H9 (cell line): ENCODE measurements at regions not wholly inside any gene's neighbourhood (a gene's known extent, or its start where the extent isn't known, plus 50 kb on each side); places are given as distances from the start of the nearest gene placed in this dataset.

Source experiments
- DNase-seq: peaks from one replicate; pipeline ENCODE4 v3.0.0-alpha.2; 2017
- H2AFZ ChIP-seq: one replicate; pipeline ENCODE4 v1.6.1; 2013; ENCODE audit warnings: mild to moderate bottlenecking, low read length, control low read depth, moderate library complexity
- H2AK5ac ChIP-seq: 2 replicates; pipeline ENCODE4 v1.6.1; 2013; ENCODE audit warnings: low read length, control low read depth, mixed read lengths; ENCODE audit not compliant: insufficient read length
- H2BK120ac ChIP-seq: one replicate; pipeline ENCODE4 v1.6.1; 2013; ENCODE audit warnings: low read depth, mild to moderate bottlenecking, low read length, control low read depth, inconsistent platforms; ENCODE audit not compliant: poor library complexity, severe bottlenecking
- H2BK12ac ChIP-seq: 2 replicates; pipeline ENCODE4 v1.6.1; 2013; ENCODE audit warnings: low read length, control low read depth, mixed read lengths, low read depth; ENCODE audit not compliant: insufficient read length
- H2BK15ac ChIP-seq: 2 replicates; pipeline ENCODE4 v1.6.1; 2013; ENCODE audit warnings: low read depth, low read length, control low read depth
- H2BK20ac ChIP-seq: one replicate; pipeline ENCODE4 v1.6.1; 2013; ENCODE audit warnings: low read depth, mild to moderate bottlenecking, low read length, control low read depth, inconsistent platforms; ENCODE audit not compliant: poor library complexity, severe bottlenecking
- H2BK5ac ChIP-seq: 2 replicates; pipeline ENCODE4 v1.6.1; 2013; ENCODE audit warnings: low read length, control low read depth, mixed read lengths; ENCODE audit not compliant: insufficient read length
- H3K14ac ChIP-seq: 2 replicates; pipeline ENCODE4 v1.6.1; 2013; ENCODE audit warnings: low read length, control low read depth; ENCODE audit not compliant: insufficient read depth
- H3K18ac ChIP-seq: 2 replicates; pipeline ENCODE4 v1.6.1; 2013; ENCODE audit warnings: low read depth, mild to moderate bottlenecking, mixed read lengths, low read length, control low read depth; ENCODE audit not compliant: insufficient read length
- H3K23ac ChIP-seq: 2 replicates; pipeline ENCODE4 v1.6.1; 2013; ENCODE audit warnings: low read length, control low read depth, mixed read lengths, low read depth; ENCODE audit not compliant: insufficient read length
- H3K23me2 ChIP-seq: 2 replicates; pipeline ENCODE4 v1.6.1; 2013; ENCODE audit warnings: low read depth, mild to moderate bottlenecking, mixed read lengths, low read length, control low read depth; ENCODE audit not compliant: insufficient read length, poor library complexity, severe bottlenecking
- H3K27ac ChIP-seq: 2 replicates; pipeline ENCODE4 v1.5.1; 2013; ENCODE audit warnings: low read length, control low read depth, mixed read lengths, low read depth; ENCODE audit not compliant: insufficient read length
- H3K27me3 ChIP-seq: 2 replicates; pipeline ENCODE4 v1.6.1; 2013; ENCODE audit warnings: low read length, control low read depth, inconsistent platforms; ENCODE audit not compliant: insufficient read depth
- H3K4ac ChIP-seq: 2 replicates; pipeline ENCODE4 v1.6.1; 2013; ENCODE audit warnings: low read depth, mild to moderate bottlenecking, control low read depth, inconsistent platforms, low read length, moderate library complexity
- H3K4me1 ChIP-seq: 2 replicates; pipeline ENCODE4 v1.6.1; 2013; ENCODE audit warnings: low read length, control low read depth, inconsistent platforms; ENCODE audit not compliant: insufficient read depth
- H3K4me2 ChIP-seq: 2 replicates; pipeline ENCODE4 v1.6.1; 2013; ENCODE audit warnings: low read length, control low read depth, mixed read lengths; ENCODE audit not compliant: insufficient read length, insufficient read depth
- H3K56ac ChIP-seq: 2 replicates; pipeline ENCODE4 v1.6.1; 2013; ENCODE audit warnings: low read depth, mild to moderate bottlenecking, mixed read lengths, low read length, control low read depth; ENCODE audit not compliant: insufficient read length
- H3K79me1 ChIP-seq: 2 replicates; pipeline ENCODE4 v1.6.1; 2013; ENCODE audit warnings: low read depth, mild to moderate bottlenecking, moderate library complexity, low read length, control low read depth, inconsistent platforms; ENCODE audit not compliant: insufficient read depth, poor library complexity, severe bottlenecking
- H3K79me2 ChIP-seq: 2 replicates; pipeline ENCODE4 v1.6.1; 2013; ENCODE audit warnings: low read length, control low read depth, inconsistent platforms; ENCODE audit not compliant: insufficient read depth
- H3K9ac ChIP-seq: 2 replicates; pipeline ENCODE4 v1.6.1; 2013; ENCODE audit warnings: low read length, control low read depth, mixed read lengths; ENCODE audit not compliant: insufficient read length; ENCODE audit errors: extremely low read depth
- H3K9me3 ChIP-seq: one replicate; pipeline ENCODE4 v1.6.1; 2013; ENCODE audit warnings: low read depth, low read length, inconsistent platforms; ENCODE audit not compliant: control insufficient read depth
- H3T11ph ChIP-seq: one replicate; pipeline ENCODE4 v1.6.1; 2013; ENCODE audit warnings: mild to moderate bottlenecking, low read length, control low read depth, inconsistent platforms
- H4K20me1 ChIP-seq: one replicate; pipeline ENCODE4 v1.6.1; 2013; ENCODE audit not compliant: control insufficient read depth, insufficient read length, insufficient read depth
- H4K5ac ChIP-seq: 2 replicates; pipeline ENCODE4 v1.6.1; 2013; ENCODE audit warnings: low read depth, mild to moderate bottlenecking, mixed read lengths, low read length, control low read depth; ENCODE audit not compliant: insufficient read length
- H4K8ac ChIP-seq: replicated peaks from 2 replicates; pipeline ENCODE4 v1.6.1; 2013; ENCODE audit warnings: low read length, control low read depth, mixed read lengths, low read depth; ENCODE audit not compliant: insufficient read length
- H4K91ac ChIP-seq: 2 replicates; pipeline ENCODE4 v1.6.1; 2013; ENCODE audit warnings: low read depth, mild to moderate bottlenecking, moderate library complexity, mixed read lengths, low read length, control low read depth; ENCODE audit not compliant: insufficient read length
- H3K27ac Mint-ChIP-seq, 3 experiments: 2 replicates in 2 of 3; 3 replicates in 1 of 3; pipeline ENCODE4 v1.8.0; 2020 to 2021; ENCODE audit warnings: mixed read lengths in 3 of 3, mild to moderate bottlenecking in 1 of 3, moderate library complexity in 1 of 3
- H3K27me3 Mint-ChIP-seq: 2 replicates; pipeline ENCODE4 v1.8.0; 2021; ENCODE audit warnings: low read depth, mild to moderate bottlenecking, moderate library complexity, mixed read lengths
- H3K36me3 Mint-ChIP-seq, 3 experiments: 2 replicates in 2 of 3; 3 replicates in 1 of 3; pipeline ENCODE4 v1.8.0; 2020 to 2021; ENCODE audit warnings: low read depth in 3 of 3, mixed read lengths in 3 of 3; ENCODE audit not compliant: insufficient read depth in 1 of 3
- H3K4me1 Mint-ChIP-seq, 2 experiments: 2 replicates each; pipeline ENCODE4 v1.8.0; 2020; ENCODE audit warnings: mixed read lengths in 2 of 2
- H3K4me3 Mint-ChIP-seq, 2 experiments: 2 replicates in 1 of 2; 3 replicates in 1 of 2; pipeline ENCODE4 v1.8.0; 2020 to 2021; ENCODE audit warnings: mild to moderate bottlenecking in 2 of 2, mixed read lengths in 2 of 2, moderate library complexity in 1 of 2
- H3K9me3 Mint-ChIP-seq, 2 experiments: 2 replicates in 1 of 2; 3 replicates in 1 of 2; pipeline ENCODE4 v1.8.0; 2020; ENCODE audit warnings: mild to moderate bottlenecking in 2 of 2, mixed read lengths in 2 of 2, moderate library complexity in 1 of 2
- CTCF ChIP-seq: fragments of 200-600 bp; sonication (generic); conservative IDR thresholded peaks from 3 replicates; pipeline ENCODE4 v1.8.0; 2021; ENCODE audit warnings: antibody characterized with exemption, mild to moderate bottlenecking
- WGBS: extraction: QIAGEN DNeasy Blood & Tissue Kit; methylation state at CpG from one replicate; pipeline ENCODE4 v1.1.7; 2013; ENCODE audit warnings: missing lambda C conversion rate, low lambda C conversion rate, mixed read lengths; ENCODE audit not compliant: insufficient read length; ENCODE audit errors: extremely low coverage; 5-methylcytosine and 5-hydroxymethylcytosine counted together

GRCh38 chr18:41768467-41768866 is 186.6 kb upstream of the PIK3C3 start:
- Histone ChIP-seq H4K91ac (no peak overlapping the region), H3K9me3 (no peaks in the 10 kb centered on the region), H3T11ph (no peak overlapping the region), H3K18ac (no peak overlapping the region), H3K4me2 (no peak overlapping the region), H3K14ac (no peak overlapping the region), H3K27ac (no peak overlapping the region), H3K79me1 (no peaks in the 10 kb centered on the region), H4K5ac (no peak overlapping the region), H3K4ac (no peak overlapping the region), H2BK120ac (no peak overlapping the region), H2BK15ac (no peak overlapping the region), H3K23ac (no peak overlapping the region), H3K23me2 (no peaks in the 10 kb centered on the region), H3K27me3 (no peaks in the 10 kb centered on the region), H3K4me1 (no peaks in the 10 kb centered on the region), H2BK12ac (no peak overlapping the region), H3K56ac (no peak overlapping the region), H2AFZ (no peak overlapping the region), H4K20me1 (no peaks in the 10 kb centered on the region), H2BK5ac (no peak overlapping the region), H2AK5ac (no peak overlapping the region), H3K9ac (no peak overlapping the region), H3K79me2 (no peaks in the 10 kb centered on the region), H4K8ac (no peak overlapping the region), H2BK20ac (no peak overlapping the region)
- TF ChIP-seq CTCF, result no peak
- Mint-ChIP-seq H3K9me3 (no peaks in the 10 kb centered on the region), H3K27ac (no peak overlapping the region), H3K4me1 (peaks cover 12 to 16% of the 10 kb centered on the region in 2 experiments), H3K4me3 (no peak overlapping the region), H3K36me3 (no peaks in the 10 kb centered on the region), H3K27me3 (no peaks in the 10 kb centered on the region)
- WGBS, result no CpG with 5 or more reads among the region's 2 CpGs
- DNase-seq, result no peak
